Tibial artery (tissue), 4 donors: ENCODE measurements at regions not wholly inside any gene's neighbourhood (a gene's known extent, or its start where the extent isn't known, plus 50 kb on each side); places are given as distances from the start of the nearest gene placed in this dataset.

ENCODE experiments used
- DNase-seq, 2 donors: peaks; one replicate each; pipeline ENCODE4 v3.0.0-alpha.2; 2019
- H3K27ac ChIP-seq, 2 donors: fragments of 200-600 bp; sonication (generic) in 1 of 2; 1 replicate in 1 of 2; 2 replicates in 1 of 2; pipeline ENCODE4 v1.5.1; 2018 to 2019; ENCODE audit warnings: mild to moderate bottlenecking in 1 of 2
- H3K27me3 ChIP-seq, 2 donors: fragments of 200-600 bp; sonication (generic) in 1 of 2; one replicate each; pipeline versions ENCODE4 v1.5.1 to v1.6.0; 2016 to 2019
- H3K36me3 ChIP-seq, 3 donors: fragments of 200-600 bp; sonication (generic) in 2 of 3; one replicate each; pipeline ENCODE4 v1.5.1; 2016 to 2019; ENCODE audit warnings: mild to moderate bottlenecking in 2 of 3
- H3K4me1 ChIP-seq, 4 donors: fragments of 200-600 bp; sonication (generic) in 2 of 4; 1 replicate in 3 of 4; 2 replicates in 1 of 4; pipeline ENCODE4 v1.5.1; 2016 to 2019
- H3K4me3 ChIP-seq, 2 donors: fragments of 200-600 bp; sonication (generic) in 1 of 2; 1 replicate in 1 of 2; 2 replicates in 1 of 2; pipeline ENCODE4 v1.5.1; 2018 to 2019; ENCODE audit warnings: mild to moderate bottlenecking in 2 of 2
- H3K9me3 ChIP-seq, 3 donors: fragments of 200-600 bp; sonication (generic) in 1 of 3; one replicate each; pipeline ENCODE4 v1.5.1; 2016 to 2019
- intact Hi-C: fragments of 100-400 bp; cut with DNase I; formaldehyde crosslinking; loops from one replicate; pipeline ENCODE4 v1.15.0; 2023; ENCODE audit warnings: low total_unique reads
- TF ChIP-seq, protein P1 (sequence below), 2 experiments: fragments of 200-600 bp in 1 of 2; fragments of 450-650 bp in 1 of 2; IDR thresholded peaks; one replicate each; pipeline ENCODE4 v1.5.1; 2017 to 2019; ENCODE audit warnings: antibody characterized with exemption in 2 of 2, mild to moderate bottlenecking in 1 of 2, moderate library complexity in 1 of 2

DNA sequence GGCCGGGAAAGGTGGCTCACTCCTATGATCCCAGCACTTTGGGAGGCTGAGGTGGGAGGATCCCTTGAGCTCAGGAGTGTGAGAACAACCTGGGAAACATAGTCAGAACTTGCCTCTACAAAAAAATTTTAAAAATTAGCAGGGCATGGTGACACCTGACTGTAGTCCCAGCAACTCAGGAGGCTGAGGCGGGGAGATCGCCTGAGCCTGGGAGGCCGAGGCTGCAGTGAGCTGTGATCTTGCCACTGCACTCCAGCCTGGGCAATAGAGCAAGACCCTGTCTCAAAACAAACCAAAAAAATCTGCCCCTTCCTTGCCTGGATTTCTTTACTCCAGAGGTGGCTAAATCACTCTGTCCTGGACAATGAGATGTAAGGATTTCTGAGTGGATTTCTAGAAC lies 197.7 kb downstream of the NRP2 start:
- TF ChIP-seq, protein P1, sequence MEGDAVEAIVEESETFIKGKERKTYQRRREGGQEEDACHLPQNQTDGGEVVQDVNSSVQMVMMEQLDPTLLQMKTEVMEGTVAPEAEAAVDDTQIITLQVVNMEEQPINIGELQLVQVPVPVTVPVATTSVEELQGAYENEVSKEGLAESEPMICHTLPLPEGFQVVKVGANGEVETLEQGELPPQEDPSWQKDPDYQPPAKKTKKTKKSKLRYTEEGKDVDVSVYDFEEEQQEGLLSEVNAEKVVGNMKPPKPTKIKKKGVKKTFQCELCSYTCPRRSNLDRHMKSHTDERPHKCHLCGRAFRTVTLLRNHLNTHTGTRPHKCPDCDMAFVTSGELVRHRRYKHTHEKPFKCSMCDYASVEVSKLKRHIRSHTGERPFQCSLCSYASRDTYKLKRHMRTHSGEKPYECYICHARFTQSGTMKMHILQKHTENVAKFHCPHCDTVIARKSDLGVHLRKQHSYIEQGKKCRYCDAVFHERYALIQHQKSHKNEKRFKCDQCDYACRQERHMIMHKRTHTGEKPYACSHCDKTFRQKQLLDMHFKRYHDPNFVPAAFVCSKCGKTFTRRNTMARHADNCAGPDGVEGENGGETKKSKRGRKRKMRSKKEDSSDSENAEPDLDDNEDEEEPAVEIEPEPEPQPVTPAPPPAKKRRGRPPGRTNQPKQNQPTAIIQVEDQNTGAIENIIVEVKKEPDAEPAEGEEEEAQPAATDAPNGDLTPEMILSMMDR (IDR thresholded peaks at IDR 0.05), result no peak
- no peak overlapping the region for H3K4me3 ChIP-seq
- no peaks in the 10 kb centered on the region for H3K27me3 ChIP-seq
- no peaks in the 10 kb centered on the region for H3K9me3 ChIP-seq
- no peaks in the 10 kb centered on the region for H3K36me3 ChIP-seq
- H3K4me1 ChIP-seq, result peaks cover 0 to 20% (median 4%) of the 10 kb centered on the region in 4 donors
- no peak overlapping the region for H3K27ac ChIP-seq
- intact Hi-C loops, result no loop called here
- no peak for DNase-seq

DNA sequence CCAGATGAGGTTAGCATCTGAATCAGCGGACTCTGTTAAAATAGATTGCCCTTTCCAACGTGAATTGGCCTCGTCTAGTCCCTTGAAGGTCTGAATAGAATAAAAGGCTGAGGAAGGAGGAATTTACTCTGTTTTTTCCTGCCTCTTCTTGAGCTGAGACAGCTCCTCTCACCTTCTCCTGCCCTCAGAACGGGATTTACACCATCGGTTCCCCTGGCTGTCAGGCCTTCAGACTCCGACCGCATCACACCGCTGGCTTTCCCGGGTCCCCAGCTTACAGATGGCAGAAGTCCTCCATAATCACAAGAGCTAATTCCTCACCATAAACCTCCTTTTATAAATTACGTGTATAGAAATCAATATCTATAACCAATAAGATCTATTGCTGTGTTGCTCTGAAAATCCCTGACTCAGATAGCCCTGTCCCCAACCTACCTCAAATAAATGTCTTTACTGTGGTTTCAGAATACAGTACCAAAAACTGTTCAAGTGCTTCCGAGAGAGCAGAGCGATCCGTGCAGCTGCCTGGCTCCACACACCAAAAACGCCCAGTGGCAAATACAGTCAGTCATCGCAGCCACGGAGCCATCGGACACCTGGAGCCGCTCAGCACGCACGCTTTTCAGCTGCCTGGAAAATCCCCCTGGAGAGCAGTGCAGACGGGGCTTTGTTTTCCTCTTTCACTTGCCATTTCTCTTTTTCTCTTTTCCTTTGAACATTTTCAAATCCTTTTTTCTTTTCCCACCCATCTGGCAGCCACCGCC lies 196.9 kb downstream of the NRP2 start:
- H3K27me3 ChIP-seq, result no peaks in the 10 kb centered on the region
- H3K4me3 ChIP-seq, result no peak overlapping the region
- peaks cover 0 to 20% (median 4%) of the 10 kb centered on the region in 4 donors for H3K4me1 ChIP-seq
- H3K9me3 ChIP-seq, result no peaks in the 10 kb centered on the region
- no peak overlapping the region for H3K27ac ChIP-seq
- intact Hi-C loops, result no loop called here
- H3K36me3 ChIP-seq, result no peaks in the 10 kb centered on the region
- no peak for DNase-seq
- TF ChIP-seq, protein P1 (IDR thresholded peaks at IDR 0.05), result no peak

DNA sequence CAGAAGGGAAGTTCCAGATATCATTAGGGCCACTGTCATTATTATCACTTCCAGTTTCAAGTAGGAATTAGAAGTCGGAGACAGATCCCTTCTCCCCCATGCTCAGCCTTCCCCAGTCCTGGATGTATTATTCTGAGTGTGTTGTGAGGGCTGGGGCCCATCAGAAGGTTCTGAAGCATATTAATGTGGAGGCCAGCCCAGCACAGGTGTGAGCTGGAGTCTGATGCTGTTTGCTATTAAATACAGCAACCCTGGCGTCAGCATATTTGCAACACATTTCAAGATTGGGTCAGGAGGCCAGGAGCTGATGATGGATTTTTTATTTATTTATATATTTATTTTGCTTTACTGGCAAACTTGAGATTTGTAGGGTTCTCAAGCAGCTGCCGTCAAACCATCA lies 195.2 kb downstream of the NRP2 start:
- TF ChIP-seq, protein P1 (IDR thresholded peaks at IDR 0.05), result no peak
- peaks cover 0 to 8% (median under 1%) of the 10 kb centered on the region in 4 donors for H3K4me1 ChIP-seq
- intact Hi-C loops, result no loop called here

DNA sequence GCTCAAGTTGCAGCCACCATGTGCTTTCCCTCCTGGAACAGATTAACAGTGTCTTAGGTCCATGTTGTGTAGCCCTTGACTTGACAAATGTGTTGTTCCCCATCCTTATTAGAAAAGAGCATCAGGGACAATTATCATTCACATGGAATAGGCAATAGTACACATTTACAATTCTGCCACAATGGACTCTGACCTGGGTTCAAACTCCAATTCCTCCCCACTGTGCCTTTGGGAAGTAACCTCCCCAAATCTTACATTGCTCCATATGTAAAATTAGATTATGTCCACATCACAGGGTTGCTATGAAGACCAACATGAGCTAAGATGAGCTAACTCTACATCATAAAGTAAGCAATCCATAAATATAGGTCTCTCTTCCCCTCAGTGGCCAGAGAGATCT lies 193.8 kb downstream of the NRP2 start:
- H3K4me3 ChIP-seq, result no peak overlapping the region
- intact Hi-C loops, result no loop called here
- TF ChIP-seq, protein P1 (IDR thresholded peaks at IDR 0.05), result no peak
- no peak overlapping the region for H3K27ac ChIP-seq
- no peak for DNase-seq
- no peaks in the 10 kb centered on the region for H3K4me1 ChIP-seq
- no peaks in the 10 kb centered on the region for H3K36me3 ChIP-seq
- H3K27me3 ChIP-seq, result no peaks in the 10 kb centered on the region
- H3K9me3 ChIP-seq, result no peaks in the 10 kb centered on the region

More for the DNA sequence above, 195.2 kb downstream of the NRP2 start:
- Histone ChIP-seq H3K27me3 (no peaks in the 10 kb centered on the region), H3K27ac (no peak overlapping the region), H3K36me3 (no peaks in the 10 kb centered on the region), H3K9me3 (no peaks in the 10 kb centered on the region), H3K4me3 (no peak overlapping the region)
- DNase-seq, result no peak

DNA sequence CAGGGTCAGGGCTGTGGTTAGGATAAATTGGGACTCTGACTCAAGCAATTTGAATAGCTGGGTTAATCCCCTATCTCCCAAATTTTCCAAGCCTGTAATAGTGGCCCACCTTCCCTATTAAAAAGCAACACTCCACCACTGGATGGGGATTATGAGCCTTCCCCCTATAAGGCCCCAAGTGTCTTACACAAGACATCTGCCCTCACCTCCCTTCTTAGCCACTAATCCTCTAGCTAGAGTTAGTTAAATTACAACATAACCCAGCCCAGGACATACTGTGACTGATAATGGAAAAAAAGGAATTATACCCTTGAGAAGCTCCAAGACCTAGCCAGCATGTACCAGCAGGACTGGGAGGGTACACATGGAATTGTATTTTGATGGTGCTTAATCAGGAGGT lies 190.4 kb downstream of the NRP2 start:
- H3K4me3 ChIP-seq, result no peak overlapping the region
- H3K36me3 ChIP-seq, result no peaks in the 10 kb centered on the region
- H3K4me1 ChIP-seq, result no peaks in the 10 kb centered on the region
- intact Hi-C loops, result no loop called here
- H3K9me3 ChIP-seq, result no peaks in the 10 kb centered on the region
- peaks cover 0 to 3% of the 10 kb centered on the region in 2 donors for H3K27me3 ChIP-seq
- TF ChIP-seq, protein P1 (IDR thresholded peaks at IDR 0.05), result no peak
- no peak overlapping the region for H3K27ac ChIP-seq
- DNase-seq, result no peak
